Thyroid gland (tissue), 4 donors: ENCODE measurements at regions not wholly inside any gene's neighbourhood (a gene's known extent, or its start where the extent isn't known, plus 50 kb on each side); places are given as distances from the start of the nearest gene placed in this dataset.

Experiments used
- DNase-seq, 2 donors: peaks; one replicate each; pipeline ENCODE4 v3.0.0-alpha.2; 2019
- H3K27ac ChIP-seq, 3 donors: fragments of 200-600 bp; sonication (generic); 1 replicate in 2 of 3; 2 replicates in 1 of 3; pipeline ENCODE4 v1.5.1; 2016 to 2019; ENCODE audit warnings: mild to moderate bottlenecking in 1 of 3, moderate library complexity in 1 of 3
- H3K27me3 ChIP-seq: fragments of 200-600 bp; sonication (generic); one replicate; pipeline ENCODE4 v1.5.1; 2019
- H3K36me3 ChIP-seq, 2 donors: fragments of 200-600 bp; sonication (generic); one replicate each; pipeline ENCODE4 v1.5.1; 2016 to 2019
- H3K4me1 ChIP-seq, 2 donors: fragments of 200-600 bp; sonication (generic); one replicate each; pipeline ENCODE4 v1.5.1; 2017 to 2019
- H3K4me3 ChIP-seq, 3 donors: fragments of 200-600 bp; sonication (generic); replicated peaks in 1 of 3; 1 replicate in 2 of 3; 2 replicates in 1 of 3; pipeline ENCODE4 v1.5.1; 2016; ENCODE audit warnings: mild to moderate bottlenecking in 1 of 3
- H3K9me3 ChIP-seq: fragments of 200-600 bp; sonication (generic); one replicate; pipeline ENCODE4 v1.5.1; 2017
- CTCF ChIP-seq, 6 experiments: fragments of 200-600 bp in 3 of 6; fragments of 450-650 bp in 3 of 6; sonication (generic) in 3 of 6; IDR thresholded peaks; one replicate each; pipeline ENCODE4 v1.5.1; 2016 to 2019; ENCODE audit warnings: antibody characterized with exemption in 6 of 6, mild to moderate bottlenecking in 2 of 6, inconsistent platforms in 1 of 6, moderate library complexity in 1 of 6
- POLR2A ChIP-seq, 2 donors: fragments of 450-650 bp; IDR thresholded peaks; one replicate each; pipeline ENCODE4 v1.6.1; 2017; ENCODE audit warnings: antibody characterized with exemption in 2 of 2, mild to moderate bottlenecking in 2 of 2, moderate library complexity in 1 of 2
- WGBS, 2 donors: methylation state at CpG; one replicate each; pipeline ENCODE4 v1.1.5; 2017; 5-methylcytosine and 5-hydroxymethylcytosine counted together
- intact Hi-C: fragments of 100-400 bp; cut with DNase I; formaldehyde crosslinking; loops from one replicate; pipeline ENCODE4 v1.15.1; 2023

DNA sequence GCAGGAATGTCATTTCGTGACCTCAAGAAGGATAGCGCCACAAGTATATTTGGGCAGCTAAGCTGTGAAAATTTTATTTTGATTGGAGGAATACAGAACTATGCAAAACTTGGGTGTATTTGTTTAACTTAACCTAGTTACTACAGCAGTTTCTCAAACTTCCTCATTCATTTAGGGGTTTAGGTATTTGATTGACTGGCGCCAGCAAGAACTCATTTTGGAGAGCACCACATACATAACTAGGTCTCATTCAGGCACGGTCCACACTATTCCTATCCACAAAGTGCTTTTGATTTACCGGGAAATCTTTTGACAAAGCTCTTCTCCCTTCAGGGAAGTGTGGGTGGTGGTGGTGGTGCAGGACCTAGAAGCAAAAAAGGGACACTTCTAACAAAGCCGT, 155.1 kb upstream of the NRIP1 start:
- no peaks in the 10 kb centered on the region for H3K36me3 ChIP-seq
- H3K9me3 ChIP-seq: no peaks in the 10 kb centered on the region
- peaks cover 6 to 8% of the 10 kb centered on the region in 2 donors for H3K4me1 ChIP-seq
- WGBS, 2 donors: 58 to 59% methylated on average over 6 of the region's 6 CpGs
- TF ChIP-seq POLR2A (IDR thresholded peaks at IDR 0.05) (no peak), CTCF (IDR thresholded peaks at IDR 0.05) (no peak)
- intact Hi-C loops: no loop called here
- no peak overlapping the region for H3K27ac ChIP-seq
- no peak for DNase-seq
- H3K4me3 ChIP-seq: no peak overlapping the region
- no peaks in the 10 kb centered on the region for H3K27me3 ChIP-seq

DNA sequence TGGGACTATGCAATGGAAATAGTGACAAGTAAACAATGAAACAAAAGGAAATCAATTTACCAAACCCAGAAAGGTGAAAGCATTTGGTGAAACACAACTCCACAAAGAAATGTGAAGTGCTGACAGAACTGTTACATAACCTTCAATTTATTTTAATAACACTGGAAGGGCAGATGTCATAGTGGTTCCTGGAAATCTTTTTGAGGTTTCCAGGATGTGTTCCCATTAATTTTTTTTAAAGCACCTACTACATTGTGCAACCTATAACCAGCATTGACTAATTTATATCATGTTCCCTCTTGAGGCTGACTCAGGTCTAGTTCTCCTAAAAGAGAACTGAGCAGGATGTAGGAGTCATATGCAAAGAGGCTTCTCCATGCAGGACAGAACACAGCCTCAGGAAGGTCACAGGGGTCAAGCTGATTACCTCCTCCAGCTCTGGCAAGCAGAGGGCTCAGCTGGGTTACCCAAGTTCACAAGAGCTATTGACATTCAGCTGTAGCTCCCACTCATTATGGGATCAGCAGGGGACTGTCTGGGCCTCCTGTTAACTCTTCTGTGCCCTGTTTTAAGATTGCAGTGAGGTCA, 157.1 kb upstream of the NRIP1 start:
- no peak for DNase-seq
- Histone ChIP-seq H3K36me3 (no peaks in the 10 kb centered on the region), H3K27me3 (no peaks in the 10 kb centered on the region), H3K4me1 (peaks cover 6 to 8% of the 10 kb centered on the region in 2 donors), H3K27ac (no peak overlapping the region), H3K9me3 (no peaks in the 10 kb centered on the region), H3K4me3 (no peak overlapping the region)
- intact Hi-C loops: no loop called here
- TF ChIP-seq POLR2A (IDR thresholded peaks at IDR 0.05) (no peak), CTCF (IDR thresholded peaks at IDR 0.05) (no peak)

DNA sequence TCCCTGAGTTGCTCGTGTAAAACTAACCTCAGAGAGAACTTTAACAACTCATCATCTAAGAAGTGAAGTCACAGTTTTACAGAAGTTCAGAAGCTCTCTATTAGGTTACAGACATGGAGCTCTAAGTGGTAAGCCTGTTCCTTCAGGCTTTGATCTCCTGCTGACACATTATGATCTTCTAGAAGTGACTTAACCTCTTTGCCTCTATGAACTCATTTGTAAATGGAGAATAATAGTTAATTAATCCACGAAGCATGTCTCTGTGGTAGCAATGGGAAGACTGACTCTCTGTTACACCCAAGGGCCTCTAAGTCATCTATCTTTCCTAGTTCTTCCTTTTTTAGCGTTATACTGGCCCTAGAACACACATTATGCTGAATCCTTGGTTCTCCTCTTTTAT, 157.9 kb upstream of the NRIP1 start:
- no peak for TF ChIP-seq CTCF (IDR thresholded peaks at IDR 0.05)
- no peak for TF ChIP-seq POLR2A (IDR thresholded peaks at IDR 0.05)
- H3K27me3 ChIP-seq: no peaks in the 10 kb centered on the region
- whole genome bisulfite sequencing, 2 donors: 43 to 58% methylated on average over 3 of the region's 3 CpGs
- H3K36me3 ChIP-seq: no peaks in the 10 kb centered on the region
- no peak overlapping the region for H3K4me3 ChIP-seq
- intact Hi-C loops: no loop called here
- no peaks in the 10 kb centered on the region for H3K9me3 ChIP-seq
- no peak overlapping the region for H3K27ac ChIP-seq
- DNase-seq: no peak
- H3K4me1 ChIP-seq: peaks cover 6 to 8% of the 10 kb centered on the region in 2 donors

- Histone ChIP-seq H3K27me3 (no peaks in the 10 kb centered on the region), H3K27ac (no peak overlapping the region), H3K4me1 (peaks cover 6 to 8% of the 10 kb centered on the region in 2 donors), H3K9me3 (no peaks in the 10 kb centered on the region), H3K36me3 (no peaks in the 10 kb centered on the region), H3K4me3 (no peak overlapping the region)
- 89 to 90% methylated on average over 6 of the region's 6 CpGs for WGBS, 2 donors
- intact Hi-C loops: no loop called here
- no peak for DNase-seq
- TF ChIP-seq CTCF (IDR thresholded peaks at IDR 0.05): no peak
- no peak for TF ChIP-seq POLR2A (IDR thresholded peaks at IDR 0.05)
Measured at GRCh38 chr21:15224346-15225086, 159.7 kb upstream of the NRIP1 start.

- Histone ChIP-seq H3K36me3 (no peaks in the 10 kb centered on the region), H3K27me3 (no peaks in the 10 kb centered on the region), H3K27ac (no peak overlapping the region), H3K4me1 (no peaks in the 10 kb centered on the region), H3K9me3 (no peaks in the 10 kb centered on the region), H3K4me3 (no peak overlapping the region)
- DNase-seq: no peak
- intact Hi-C loops: no loop called here
- 82 to 85% methylated on average over 3 of the region's 3 CpGs for WGBS, 2 donors
- TF ChIP-seq POLR2A (IDR thresholded peaks at IDR 0.05) (no peak), CTCF (IDR thresholded peaks at IDR 0.05) (no peak)
Measured at GRCh38 chr21:15227919-15228318, 163.1 kb upstream of the NRIP1 start.
